Activated naive CD4-positive, alpha-beta T cell treated with anti-CD3 and anti-CD28 coated beads, Interleukin-2, amount 50 U/mL, for 24 hours (primary cell): ENCODE measurements at regions not wholly inside any gene's neighbourhood (a gene's known extent, or its start where the extent isn't known, plus 50 kb on each side); places are given as distances from the start of the nearest gene placed in this dataset.

Source experiments
- H3K27ac Mint-ChIP-seq: one replicate; pipeline ENCODE4 v1.8.0; 2021; ENCODE audit warnings: mild to moderate bottlenecking, mixed read lengths
- H3K27me3 Mint-ChIP-seq: one replicate; pipeline ENCODE4 v1.8.0; 2021; ENCODE audit warnings: mixed read lengths
- H3K36me3 Mint-ChIP-seq: one replicate; pipeline ENCODE4 v1.8.0; 2021; ENCODE audit warnings: mixed read lengths
- H3K4me1 Mint-ChIP-seq: one replicate; pipeline ENCODE4 v1.8.0; 2021; ENCODE audit warnings: mixed read lengths
- H3K4me3 Mint-ChIP-seq: one replicate; pipeline ENCODE4 v1.8.0; 2021; ENCODE audit warnings: mild to moderate bottlenecking, mixed read lengths
- H3K9me3 Mint-ChIP-seq: one replicate; pipeline ENCODE4 v1.8.0; 2021; ENCODE audit warnings: mixed read lengths

DNA sequence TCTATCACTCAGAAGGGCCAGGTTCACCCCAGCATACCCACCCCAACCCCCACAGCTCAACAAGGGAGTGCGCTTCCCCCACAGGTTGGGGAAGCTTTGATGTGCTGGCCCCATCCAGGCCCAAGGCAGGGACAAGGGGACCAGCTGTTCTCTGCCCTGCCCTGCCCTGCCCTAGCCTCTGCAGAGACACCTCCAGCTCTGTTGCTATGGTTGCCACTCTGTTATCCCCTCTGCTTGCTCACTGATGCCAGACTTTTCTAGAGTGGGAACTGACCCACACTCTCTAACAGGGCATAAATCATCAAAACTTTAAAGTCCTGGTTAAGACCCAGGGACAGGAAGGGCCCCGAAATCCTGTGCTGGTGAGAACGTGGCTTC lies 50.4 kb upstream of the ENPP7 start:
- Mint-ChIP-seq H3K9me3 (no peaks in the 10 kb centered on the region), H3K36me3 (no peaks in the 10 kb centered on the region), H3K4me1 (no peaks in the 10 kb centered on the region), H3K4me3 (no peak overlapping the region), H3K27me3 (peaks cover 18% of the 10 kb centered on the region), H3K27ac (no peak overlapping the region)

DNA sequence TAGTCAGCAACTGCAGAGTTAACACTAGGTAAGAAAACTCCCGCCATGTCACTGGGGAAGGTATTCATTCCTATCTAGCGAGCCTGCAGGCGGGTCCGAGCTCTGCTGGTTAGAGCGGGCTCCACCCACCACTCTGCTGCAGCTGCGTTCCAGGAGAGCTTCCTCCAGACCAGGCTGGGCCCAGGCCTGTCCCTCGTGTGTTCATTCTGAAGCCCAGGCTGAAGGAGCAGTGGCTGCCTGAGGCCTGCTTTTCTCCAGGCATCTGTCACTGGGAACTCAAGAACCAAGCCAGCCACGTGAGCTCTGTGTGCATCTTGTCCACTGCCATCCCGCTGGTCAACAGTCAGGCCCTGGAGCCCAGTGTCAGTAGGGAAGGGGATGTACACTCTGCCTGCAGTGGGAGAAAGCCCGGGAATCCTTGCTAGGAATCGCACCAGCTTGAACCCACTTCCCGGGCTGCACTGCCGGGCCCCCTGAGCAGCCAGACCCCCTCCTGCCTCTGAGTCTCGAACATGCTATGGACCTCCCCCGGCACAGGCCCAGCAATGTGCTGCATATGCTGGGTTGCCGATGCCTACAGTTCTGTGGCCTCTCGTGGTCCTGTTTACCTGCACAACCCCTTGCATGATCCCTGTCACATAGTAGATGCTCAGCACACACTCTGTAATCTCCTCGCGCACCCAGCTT lies 51.0 kb upstream of the ENPP7 start:
- Mint-ChIP-seq H3K4me3 (no peak overlapping the region), H3K4me1 (no peaks in the 10 kb centered on the region), H3K27ac (no peak overlapping the region), H3K36me3 (no peaks in the 10 kb centered on the region), H3K9me3 (no peaks in the 10 kb centered on the region), H3K27me3 (peaks cover 18% of the 10 kb centered on the region)

DNA sequence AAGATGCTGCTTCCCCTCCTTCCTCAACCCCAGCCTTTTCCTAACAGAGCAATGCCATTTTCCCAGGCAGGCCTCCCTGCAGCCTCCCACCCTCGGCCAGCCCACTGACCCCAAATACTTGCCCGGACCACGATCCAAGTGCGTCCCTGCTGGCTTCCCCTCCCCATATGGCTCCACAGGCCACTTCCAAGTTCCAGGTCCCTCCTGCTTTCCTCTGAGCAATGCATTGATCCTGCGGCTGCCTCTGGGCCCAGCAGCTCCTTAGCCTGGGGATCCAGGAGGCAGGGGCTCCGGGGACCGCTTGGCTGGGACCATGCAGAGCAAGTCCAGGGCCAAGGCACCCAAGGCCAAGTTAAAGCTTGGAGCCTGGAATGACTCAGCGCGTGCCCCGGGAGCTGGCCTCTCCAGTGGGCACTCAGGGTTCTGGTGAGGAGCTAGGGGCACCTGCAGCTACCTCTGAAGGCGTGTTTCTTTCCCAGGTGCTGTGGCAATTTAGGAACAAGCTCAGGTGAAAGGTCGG lies 51.9 kb upstream of the ENPP7 start:
- peaks cover 19% of the 10 kb centered on the region for H3K27me3 Mint-ChIP-seq

DNA sequence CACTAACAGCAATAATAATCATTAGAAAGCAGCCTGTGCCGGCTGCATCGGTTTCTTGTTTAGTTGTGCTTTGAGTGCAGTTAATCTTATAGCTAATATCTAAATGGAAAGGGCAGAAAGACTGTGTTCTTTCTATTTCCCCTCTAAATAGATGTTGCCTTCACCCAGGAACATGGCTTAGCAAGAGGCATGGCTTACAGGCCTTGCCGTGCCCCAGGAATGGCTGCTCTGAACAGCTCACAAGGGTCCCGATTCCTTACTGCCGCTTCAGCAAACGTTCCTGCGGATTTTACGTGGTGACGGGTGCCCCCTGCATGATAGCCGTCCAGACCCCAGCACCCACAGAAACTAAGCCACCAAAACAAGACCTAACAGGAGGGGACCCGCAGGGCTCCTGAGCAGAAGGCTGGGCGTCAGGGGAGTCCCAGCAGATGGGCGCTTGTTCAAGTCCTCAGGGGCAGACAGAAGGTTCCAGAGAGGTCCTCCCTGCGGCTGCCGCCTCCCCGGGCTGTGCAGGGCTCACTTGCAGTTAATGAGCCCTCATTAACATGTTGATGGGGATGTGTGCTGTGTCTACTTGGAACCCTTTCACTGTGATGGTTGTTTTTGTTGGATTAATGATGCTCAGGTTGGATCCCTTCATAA lies 52.5 kb upstream of the ENPP7 start:
- H3K4me3 Mint-ChIP-seq = no peak overlapping the region
- peaks cover 1% of the 10 kb centered on the region for H3K36me3 Mint-ChIP-seq
- H3K27me3 Mint-ChIP-seq = peaks cover 22% of the 10 kb centered on the region
- H3K9me3 Mint-ChIP-seq = peaks cover 7% of the 10 kb centered on the region
- H3K4me1 Mint-ChIP-seq = no peaks in the 10 kb centered on the region
- H3K27ac Mint-ChIP-seq = no peak overlapping the region

More for the DNA sequence above, 51.9 kb upstream of the ENPP7 start:
- H3K27ac Mint-ChIP-seq = no peak overlapping the region
- no peaks in the 10 kb centered on the region for H3K36me3 Mint-ChIP-seq
- peaks cover 1% of the 10 kb centered on the region for H3K9me3 Mint-ChIP-seq
- no peak overlapping the region for H3K4me3 Mint-ChIP-seq
- no peaks in the 10 kb centered on the region for H3K4me1 Mint-ChIP-seq

DNA sequence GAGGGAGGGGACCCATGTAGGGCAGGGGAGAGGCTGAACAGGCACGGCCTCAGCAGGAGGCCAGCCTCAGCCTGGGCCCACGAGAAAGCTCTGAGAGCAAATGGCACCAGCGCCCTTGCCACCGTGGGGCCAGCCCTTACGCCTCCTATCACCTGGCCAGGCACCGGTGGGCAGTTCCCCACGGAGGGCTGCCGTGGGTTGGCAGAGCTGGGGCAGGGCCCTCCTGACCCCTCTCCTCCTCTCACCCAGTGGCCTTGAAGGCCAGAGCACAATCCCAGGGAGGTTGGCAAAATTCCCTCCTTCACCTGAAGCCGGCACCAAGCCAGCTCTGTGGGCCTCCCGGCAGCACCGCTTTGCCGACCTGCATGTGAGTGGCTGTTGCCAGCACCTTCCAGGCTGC lies 53.1 kb upstream of the ENPP7 start:
- Mint-ChIP-seq H3K9me3 (peaks cover 7% of the 10 kb centered on the region), H3K4me3 (no peak overlapping the region), H3K27me3 (peaks cover 22% of the 10 kb centered on the region), H3K27ac (no peak overlapping the region), H3K36me3 (peaks cover 1% of the 10 kb centered on the region), H3K4me1 (no peaks in the 10 kb centered on the region)

DNA sequence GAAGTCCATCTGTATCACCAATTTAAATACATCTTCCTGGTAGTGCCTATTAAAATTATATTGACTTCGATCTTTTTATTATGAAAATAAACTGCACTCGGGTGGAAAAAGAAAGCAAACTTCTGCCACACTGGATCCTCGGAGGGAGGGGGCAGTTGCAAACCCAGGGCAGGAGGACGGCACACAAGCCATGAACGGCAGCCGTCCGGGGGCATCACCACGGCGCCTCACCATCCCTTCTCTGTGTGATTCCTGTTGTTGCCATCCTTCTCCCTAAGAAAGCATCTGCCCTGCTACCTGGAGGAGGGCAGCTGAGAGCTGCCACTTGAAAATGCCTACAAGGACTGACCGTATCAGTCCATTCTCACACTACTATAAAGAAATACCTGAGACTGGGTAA lies 53.9 kb upstream of the ENPP7 start:
- Mint-ChIP-seq H3K9me3 (peaks cover 7% of the 10 kb centered on the region), H3K27me3 (peaks cover 23% of the 10 kb centered on the region), H3K36me3 (peaks cover 1% of the 10 kb centered on the region), H3K4me1 (no peaks in the 10 kb centered on the region), H3K4me3 (no peak overlapping the region), H3K27ac (no peak overlapping the region)

DNA sequence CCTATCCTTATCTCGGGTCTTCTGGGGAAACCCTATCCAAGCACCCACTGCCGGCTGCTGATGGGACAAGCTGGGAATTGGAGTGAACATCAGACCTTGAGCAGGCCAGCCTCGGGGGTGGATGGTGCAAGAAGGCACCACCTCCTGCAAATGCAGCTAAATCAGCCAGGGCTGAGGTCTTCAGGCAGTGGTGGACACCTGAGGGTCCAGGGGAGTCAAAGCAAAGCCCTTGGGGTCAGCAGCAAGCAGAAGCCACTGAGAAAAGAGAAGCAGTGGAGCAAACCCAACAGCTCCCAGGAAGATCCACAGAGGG lies 55.4 kb upstream of the ENPP7 start:
- H3K9me3 Mint-ChIP-seq = peaks cover 7% of the 10 kb centered on the region

DNA sequence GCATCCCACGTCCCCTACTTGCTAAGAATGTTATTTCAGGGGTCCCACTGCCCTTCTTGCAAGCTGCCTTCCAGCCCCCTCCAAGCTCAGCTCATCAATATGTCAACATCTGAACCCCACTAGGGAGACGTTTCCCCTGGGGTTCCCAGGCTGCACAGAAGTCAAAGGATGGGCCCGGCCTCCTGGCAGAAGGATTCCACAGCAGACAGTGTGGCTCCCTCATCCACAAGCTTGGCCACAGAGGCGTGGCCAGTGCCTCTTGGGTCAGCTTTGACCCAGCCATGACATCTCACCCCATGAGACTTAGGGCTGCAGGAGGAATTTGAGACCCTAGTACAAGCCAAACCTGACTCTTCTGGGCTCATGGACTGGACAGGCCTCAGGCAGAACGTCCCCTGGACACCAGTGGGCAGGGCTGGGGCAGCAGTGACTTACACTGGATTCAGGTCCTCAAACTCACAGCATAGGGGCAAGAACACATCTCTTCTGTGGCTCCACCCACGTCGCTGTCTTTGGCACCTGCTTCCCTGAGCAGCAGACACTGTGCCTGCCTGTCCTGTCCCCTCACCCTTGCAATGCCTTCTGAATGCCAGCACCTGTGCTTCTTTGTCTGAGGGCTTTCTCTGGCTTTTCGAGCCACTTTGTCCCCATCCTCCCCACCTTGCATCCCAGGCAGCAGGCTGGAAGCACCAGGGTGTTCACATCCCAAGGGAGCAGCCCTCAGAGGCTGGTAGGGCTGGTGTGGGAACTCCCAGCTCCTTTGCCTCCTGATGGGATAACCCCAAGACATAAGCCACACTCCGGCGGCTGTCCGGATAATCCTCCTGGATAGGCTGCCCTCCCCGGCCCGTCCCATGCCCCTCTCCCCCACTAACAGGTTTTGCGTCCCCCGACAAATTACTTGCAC lies 56.0 kb upstream of the ENPP7 start:
- H3K27me3 Mint-ChIP-seq = peaks cover 16% of the 10 kb centered on the region
- no peak overlapping the region for H3K4me3 Mint-ChIP-seq
- no peaks in the 10 kb centered on the region for H3K4me1 Mint-ChIP-seq
- H3K9me3 Mint-ChIP-seq = peaks cover 7% of the 10 kb centered on the region
- H3K27ac Mint-ChIP-seq = no peak overlapping the region
- H3K36me3 Mint-ChIP-seq = peaks cover 1% of the 10 kb centered on the region

More for the DNA sequence above, 55.4 kb upstream of the ENPP7 start:
- Mint-ChIP-seq H3K4me1 (no peaks in the 10 kb centered on the region), H3K4me3 (no peak overlapping the region), H3K27me3 (peaks cover 19% of the 10 kb centered on the region), H3K36me3 (peaks cover 1% of the 10 kb centered on the region), H3K27ac (no peak overlapping the region)

DNA sequence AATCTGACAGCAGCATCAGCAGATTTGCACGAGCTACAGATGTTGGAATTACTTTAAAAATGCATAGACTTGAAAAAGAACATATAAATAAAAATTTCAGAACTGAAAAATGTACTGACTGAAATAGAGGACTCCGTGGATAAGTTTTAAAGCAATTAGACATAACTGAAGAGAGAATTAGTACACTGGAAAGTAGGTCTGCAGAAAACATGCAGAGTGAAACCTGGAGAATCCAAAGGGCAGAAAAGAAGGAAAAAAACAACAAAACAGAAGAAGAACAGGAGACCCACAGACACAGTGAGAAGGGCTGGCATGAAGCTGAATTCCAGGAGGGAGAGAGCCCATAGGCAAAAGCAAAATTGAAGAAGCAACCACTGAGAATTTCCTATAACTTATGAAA lies 57.2 kb upstream of the ENPP7 start:
- no peak overlapping the region for H3K4me3 Mint-ChIP-seq
- H3K27me3 Mint-ChIP-seq = peaks cover 20% of the 10 kb centered on the region
- no peak overlapping the region for H3K27ac Mint-ChIP-seq
- H3K4me1 Mint-ChIP-seq = no peaks in the 10 kb centered on the region
- peaks cover 7% of the 10 kb centered on the region for H3K9me3 Mint-ChIP-seq
- H3K36me3 Mint-ChIP-seq = peaks cover 1% of the 10 kb centered on the region

DNA sequence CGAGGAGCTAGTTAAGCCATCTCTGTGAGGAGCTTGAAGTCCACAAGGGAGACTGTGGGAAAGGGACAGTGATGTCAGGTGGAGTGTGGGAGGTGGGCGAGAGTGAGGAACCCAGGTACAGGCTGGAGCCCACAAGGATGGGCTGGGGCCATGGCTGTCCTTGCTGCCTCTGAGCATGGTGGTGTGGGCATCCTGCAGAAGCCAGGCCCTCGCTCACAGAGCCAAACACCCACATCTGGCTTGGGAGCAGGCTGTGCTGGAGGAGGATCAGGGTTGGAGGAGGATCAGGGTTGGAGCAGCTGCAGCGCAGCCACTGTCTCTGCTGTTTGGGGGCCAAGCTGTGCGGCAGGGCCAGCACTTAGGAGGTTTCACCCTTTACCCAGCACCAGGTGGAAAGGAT lies 58.2 kb upstream of the ENPP7 start:
- Mint-ChIP-seq H3K27me3 (peaks cover 20% of the 10 kb centered on the region), H3K27ac (no peak overlapping the region), H3K4me1 (no peaks in the 10 kb centered on the region), H3K9me3 (peaks cover 7% of the 10 kb centered on the region), H3K36me3 (peaks cover 1% of the 10 kb centered on the region), H3K4me3 (no peak overlapping the region)

DNA sequence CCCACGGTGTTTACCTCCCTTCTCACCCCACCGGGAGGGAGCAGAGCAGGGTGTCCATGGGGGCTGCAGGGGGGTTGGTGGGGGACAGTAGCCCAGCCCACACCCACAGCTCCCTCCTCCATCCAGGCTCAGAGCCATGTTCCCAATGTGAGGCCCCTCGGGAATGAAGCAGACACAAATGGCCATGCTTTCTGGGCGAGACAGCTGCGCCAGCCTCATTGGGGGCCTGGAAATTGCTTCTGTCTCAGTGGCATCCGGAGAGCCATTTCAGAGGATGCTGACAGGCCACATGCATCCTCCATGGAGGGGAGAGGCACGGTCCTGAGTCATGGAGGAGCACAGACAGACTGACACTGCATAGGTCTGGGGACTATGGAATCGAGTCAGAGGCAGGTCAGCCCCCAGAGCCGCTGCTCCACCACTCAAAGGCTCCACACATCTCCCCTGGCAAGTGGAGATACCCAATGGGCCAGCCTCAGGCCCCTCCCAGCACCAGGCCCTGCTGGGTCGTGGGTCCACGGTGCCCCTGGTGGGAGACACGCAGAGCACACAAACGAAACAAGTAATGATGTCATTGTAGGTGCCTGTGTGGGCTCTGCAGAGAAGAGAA lies 59.6 kb upstream of the ENPP7 start:
- H3K27me3 Mint-ChIP-seq = peaks cover 24% of the 10 kb centered on the region
- no peak overlapping the region for H3K27ac Mint-ChIP-seq
- H3K4me1 Mint-ChIP-seq = no peaks in the 10 kb centered on the region
- H3K9me3 Mint-ChIP-seq = peaks cover 7% of the 10 kb centered on the region
- peaks cover 1% of the 10 kb centered on the region for H3K36me3 Mint-ChIP-seq
- no peak overlapping the region for H3K4me3 Mint-ChIP-seq

DNA sequence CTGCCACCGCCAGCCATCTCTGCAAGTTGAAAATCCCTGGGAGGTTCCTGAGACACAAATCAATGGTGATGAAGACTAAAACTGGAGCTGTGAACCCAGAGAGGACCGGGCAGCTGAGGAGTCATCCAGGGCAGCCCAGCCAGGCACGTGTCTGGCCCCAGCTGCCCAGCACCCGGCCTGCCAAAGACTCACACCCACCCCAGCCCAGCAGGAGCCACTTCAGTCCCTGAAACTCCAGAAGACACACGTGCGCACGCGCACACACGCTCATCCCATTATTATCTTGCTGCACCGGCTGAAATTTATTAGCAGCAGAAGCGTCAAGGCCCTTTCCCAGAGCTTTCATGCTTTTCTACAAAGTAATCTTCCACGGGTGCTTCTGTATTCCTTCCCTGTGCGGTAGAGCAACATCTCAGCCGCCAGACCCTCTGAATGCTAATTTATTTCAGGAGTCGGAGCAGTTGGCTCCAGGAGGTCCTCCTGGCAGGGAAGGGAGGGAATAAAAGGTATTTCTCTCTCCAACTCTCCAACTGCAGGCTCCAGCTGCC lies 59.8 kb upstream of the RBFOX3 start:
- Mint-ChIP-seq H3K9me3 (peaks cover 7% of the 10 kb centered on the region), H3K4me1 (no peaks in the 10 kb centered on the region), H3K27me3 (peaks cover 24% of the 10 kb centered on the region), H3K36me3 (peaks cover 1% of the 10 kb centered on the region), H3K4me3 (no peak overlapping the region), H3K27ac (no peak overlapping the region)

DNA sequence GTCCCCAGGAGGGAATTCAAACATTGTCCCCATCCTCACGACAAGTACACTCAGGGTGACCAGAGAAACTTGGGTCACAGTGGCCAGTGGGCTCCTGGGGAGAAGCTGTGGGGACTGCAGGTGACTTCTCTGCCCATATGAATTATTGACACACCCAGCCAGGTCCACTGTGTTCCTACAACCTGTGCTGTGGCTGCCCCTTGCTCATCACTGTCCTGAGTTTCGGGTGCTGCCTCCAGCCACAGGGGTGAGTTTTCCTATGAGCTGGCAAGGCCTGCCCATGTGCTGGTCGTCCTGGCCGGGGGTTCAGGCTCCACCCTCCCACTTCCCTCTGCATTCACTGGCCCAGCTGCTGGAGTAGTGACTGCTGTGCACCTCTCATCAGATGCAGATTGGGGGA lies 59.0 kb upstream of the RBFOX3 start:
- H3K9me3 Mint-ChIP-seq = peaks cover 7% of the 10 kb centered on the region
- peaks cover 5% of the 10 kb centered on the region for H3K4me1 Mint-ChIP-seq
- H3K27ac Mint-ChIP-seq = no peak overlapping the region
- H3K4me3 Mint-ChIP-seq = no peak overlapping the region
- peaks cover 1% of the 10 kb centered on the region for H3K36me3 Mint-ChIP-seq
- H3K27me3 Mint-ChIP-seq = peaks cover 28% of the 10 kb centered on the region

DNA sequence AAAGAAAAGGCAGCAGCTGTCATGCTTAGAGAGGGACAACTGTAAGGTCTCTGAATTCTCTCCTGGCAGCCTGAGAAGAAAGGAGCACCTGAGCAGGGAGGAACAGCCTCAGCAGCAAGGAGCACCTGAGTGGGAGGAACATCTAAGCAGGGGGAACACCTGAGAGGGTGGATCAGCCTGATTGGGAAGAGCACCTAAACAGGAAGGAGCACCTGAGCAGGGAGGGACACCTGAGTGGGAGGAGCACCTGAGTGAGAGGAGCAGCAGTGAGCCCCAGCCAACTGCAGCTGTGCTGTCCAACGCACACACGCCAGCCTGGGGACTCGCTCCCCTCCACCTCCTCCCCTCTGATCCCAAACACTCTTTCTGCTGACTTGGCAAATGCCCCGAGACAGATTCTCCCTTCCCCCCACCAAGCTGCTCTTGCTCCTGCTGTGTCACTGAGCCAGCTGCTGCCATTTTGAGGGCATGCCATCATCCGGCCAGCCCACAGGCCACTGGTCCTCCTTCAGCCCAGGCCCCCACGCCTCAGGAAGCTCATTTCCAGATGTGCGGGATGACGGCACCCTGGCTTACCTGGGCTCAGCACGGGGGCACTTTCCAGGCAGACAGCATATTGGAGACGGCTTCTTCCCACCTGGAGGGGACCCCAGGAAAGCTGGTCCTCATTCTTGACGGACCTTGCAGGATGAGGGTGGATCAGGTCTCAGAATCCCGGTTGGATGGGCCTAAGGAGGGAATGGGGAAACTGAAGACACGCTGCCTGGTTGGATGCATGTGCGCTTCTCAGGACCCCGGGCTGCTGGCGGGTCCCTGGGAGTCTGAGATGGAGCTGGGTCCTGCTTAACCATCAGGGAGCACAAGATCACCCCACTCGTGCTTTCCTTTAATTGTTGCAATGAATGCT lies 57.7 kb upstream of the RBFOX3 start:
- peaks cover 4% of the 10 kb centered on the region for H3K36me3 Mint-ChIP-seq
- no peak overlapping the region for H3K4me3 Mint-ChIP-seq
- H3K9me3 Mint-ChIP-seq = peaks cover 4% of the 10 kb centered on the region
- peaks cover 28% of the 10 kb centered on the region for H3K27me3 Mint-ChIP-seq
- H3K27ac Mint-ChIP-seq = no peak overlapping the region
- H3K4me1 Mint-ChIP-seq = peaks cover 8% of the 10 kb centered on the region
